WTC11 (cell line): ENCODE measurements at regions not wholly inside any gene's neighbourhood (a gene's known extent, or its start where the extent isn't known, plus 50 kb on each side); places are given as distances from the start of the nearest gene placed in this dataset.

Experiments
- CTCF ChIP-seq: fragments of 200-600 bp; IDR thresholded peaks from 2 replicates; pipeline ENCODE4 v1.8.0; 2022; ENCODE audit warnings: antibody characterized with exemption
- EMX1 ChIP-seq: fragments of 250-450 bp; sonication (Bioruptor Pico); IDR thresholded peaks from 2 replicates; pipeline ENCODE4 v1.8.0; 2021; ENCODE audit warnings: mild to moderate bottlenecking
- MAX ChIP-seq: sonication (generic); formaldehyde crosslinking; IDR thresholded peaks from 2 replicates; pipeline ENCODE4 v1.8.0; 2022; ENCODE audit warnings: mild to moderate bottlenecking, missing genetic modification reagents
- NFATC4 ChIP-seq: fragments of 250-450 bp; sonication (Bioruptor Pico); IDR thresholded peaks from 2 replicates; pipeline ENCODE4 v1.9.0; 2021; ENCODE audit warnings: mild to moderate bottlenecking
- NFE2L1 ChIP-seq: sonication (generic); formaldehyde crosslinking; IDR thresholded peaks from 2 replicates; pipeline ENCODE4 v1.8.1; 2023; ENCODE audit warnings: missing genetic modification reagents
- TEAD4 ChIP-seq: sonication (generic); formaldehyde crosslinking; IDR thresholded peaks from 2 replicates; pipeline ENCODE4 v1.8.0; 2022; ENCODE audit warnings: mild to moderate bottlenecking, missing genetic modification reagents
- ZBTB21 ChIP-seq: sonication (generic); formaldehyde crosslinking; IDR thresholded peaks from 2 replicates; pipeline ENCODE4 v1.8.1; 2023; ENCODE audit warnings: mild to moderate bottlenecking, missing genetic modification reagents, borderline replicate concordance
- ZNF138 ChIP-seq: sonication (generic); formaldehyde crosslinking; conservative IDR thresholded peaks from 2 replicates; pipeline ENCODE4 v1.8.1; 2022; ENCODE audit warnings: mild to moderate bottlenecking, moderate library complexity, missing genetic modification reagents
- ZNF317 ChIP-seq: sonication (generic); formaldehyde crosslinking; IDR thresholded peaks from 2 replicates; pipeline ENCODE4 v1.8.1; 2023; ENCODE audit warnings: low read depth, mild to moderate bottlenecking, moderate library complexity, missing genetic modification reagents, borderline replicate concordance
- TF ChIP-seq, protein P1 (sequence below): sonication (generic); formaldehyde crosslinking; IDR thresholded peaks from 2 replicates; pipeline ENCODE4 v1.8.0; 2023; ENCODE audit warnings: missing genetic modification reagents

GRCh38 chr7:69373171-69374043 lies 224.9 kb upstream of the AUTS2 start:
- no peak for TF ChIP-seq ZNF317 (CRISPR knock-in tag)
- no peak for TF ChIP-seq CTCF
- no peak for TF ChIP-seq MAX
- no peak for TF ChIP-seq TEAD4 (CRISPR knock-in tag)
- no peak for TF ChIP-seq ZNF138 (CRISPR knock-in tag)
- TF ChIP-seq NFE2L1 (CRISPR knock-in tag): no peak
- TF ChIP-seq EMX1 (CRISPR knock-in tag): no peak
- TF ChIP-seq ZBTB21 (CRISPR knock-in tag): no peak
- no peak for TF ChIP-seq NFATC4 (CRISPR knock-in tag)
- TF ChIP-seq, protein P1, sequence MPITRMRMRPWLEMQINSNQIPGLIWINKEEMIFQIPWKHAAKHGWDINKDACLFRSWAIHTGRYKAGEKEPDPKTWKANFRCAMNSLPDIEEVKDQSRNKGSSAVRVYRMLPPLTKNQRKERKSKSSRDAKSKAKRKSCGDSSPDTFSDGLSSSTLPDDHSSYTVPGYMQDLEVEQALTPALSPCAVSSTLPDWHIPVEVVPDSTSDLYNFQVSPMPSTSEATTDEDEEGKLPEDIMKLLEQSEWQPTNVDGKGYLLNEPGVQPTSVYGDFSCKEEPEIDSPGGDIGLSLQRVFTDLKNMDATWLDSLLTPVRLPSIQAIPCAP (CRISPR knock-in tag): no peak
